ENCODE measurements at regions not wholly inside any gene's neighbourhood (a gene's known extent, or its start where the extent isn't known, plus 50 kb on each side); places are given as distances from the start of the nearest gene placed in this dataset.

DNA sequence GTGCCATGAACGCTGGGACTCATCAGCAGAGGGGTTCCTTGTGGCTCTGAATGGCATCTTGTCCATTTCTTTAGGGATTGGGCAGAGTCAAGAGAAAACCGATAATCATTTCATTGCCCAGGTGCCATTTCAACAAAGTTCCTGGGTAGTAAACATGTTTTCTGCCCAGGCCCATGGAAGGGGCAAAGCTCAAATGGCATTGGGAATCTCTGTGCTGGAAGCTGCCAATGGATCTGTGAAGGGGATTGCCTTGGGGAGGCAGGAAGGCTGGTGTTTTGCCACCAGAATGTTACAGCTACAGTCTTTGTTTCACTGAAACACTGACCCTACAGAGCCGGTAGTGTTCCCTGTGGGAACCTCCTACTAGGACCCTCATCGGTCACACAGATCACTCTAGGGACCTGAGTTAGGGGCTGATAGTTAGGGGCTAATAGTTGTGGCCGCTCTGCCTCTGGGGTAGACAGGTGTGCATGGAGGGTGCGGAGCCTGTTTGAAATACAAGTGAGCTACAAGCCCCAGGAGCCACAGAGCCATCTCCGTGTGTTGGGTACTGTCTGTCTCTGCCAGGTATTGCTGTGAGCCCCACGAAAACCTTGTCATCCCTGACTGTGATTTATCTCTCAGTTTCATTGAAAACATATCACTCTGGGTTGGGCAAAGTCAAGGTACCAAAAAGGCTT lies 224.4 kb upstream of the COPS8 start:
- intact Hi-C loops (cut with DNase I; ENCODE audit: low total_unique reads) = no loop called here
- Histone ChIP-seq H3K4me1 (peaks cover 0 to 5% (median 0%) of the 10 kb centered on the region in 4 donors), H3K9me3 (peaks cover 0 to 13% (median 10%) of the 10 kb centered on the region in 4 donors), H3K27me3 (no peaks in the 10 kb centered on the region), H3K36me3 (no peaks in the 10 kb centered on the region), H3K27ac (no peak overlapping the region), H3K4me3 (no peak overlapping the region)
- peak in 1 of 2 donors; percentile 13 for DNase-seq
- no peak for TF ChIP-seq EP300 (IDR thresholded peaks at IDR 0.05)
- TF ChIP-seq POLR2AphosphoS5 (IDR thresholded peaks at IDR 0.05) = no peak
- no peak for TF ChIP-seq POLR2A (IDR thresholded peaks at IDR 0.05)
- TF ChIP-seq, protein P1, sequence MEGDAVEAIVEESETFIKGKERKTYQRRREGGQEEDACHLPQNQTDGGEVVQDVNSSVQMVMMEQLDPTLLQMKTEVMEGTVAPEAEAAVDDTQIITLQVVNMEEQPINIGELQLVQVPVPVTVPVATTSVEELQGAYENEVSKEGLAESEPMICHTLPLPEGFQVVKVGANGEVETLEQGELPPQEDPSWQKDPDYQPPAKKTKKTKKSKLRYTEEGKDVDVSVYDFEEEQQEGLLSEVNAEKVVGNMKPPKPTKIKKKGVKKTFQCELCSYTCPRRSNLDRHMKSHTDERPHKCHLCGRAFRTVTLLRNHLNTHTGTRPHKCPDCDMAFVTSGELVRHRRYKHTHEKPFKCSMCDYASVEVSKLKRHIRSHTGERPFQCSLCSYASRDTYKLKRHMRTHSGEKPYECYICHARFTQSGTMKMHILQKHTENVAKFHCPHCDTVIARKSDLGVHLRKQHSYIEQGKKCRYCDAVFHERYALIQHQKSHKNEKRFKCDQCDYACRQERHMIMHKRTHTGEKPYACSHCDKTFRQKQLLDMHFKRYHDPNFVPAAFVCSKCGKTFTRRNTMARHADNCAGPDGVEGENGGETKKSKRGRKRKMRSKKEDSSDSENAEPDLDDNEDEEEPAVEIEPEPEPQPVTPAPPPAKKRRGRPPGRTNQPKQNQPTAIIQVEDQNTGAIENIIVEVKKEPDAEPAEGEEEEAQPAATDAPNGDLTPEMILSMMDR (IDR thresholded peaks at IDR 0.05) = no peak
- 79 to 91% (median 87%) methylated on average over 8 of the region's 8 CpGs for WGBS, 5 donors

DNA sequence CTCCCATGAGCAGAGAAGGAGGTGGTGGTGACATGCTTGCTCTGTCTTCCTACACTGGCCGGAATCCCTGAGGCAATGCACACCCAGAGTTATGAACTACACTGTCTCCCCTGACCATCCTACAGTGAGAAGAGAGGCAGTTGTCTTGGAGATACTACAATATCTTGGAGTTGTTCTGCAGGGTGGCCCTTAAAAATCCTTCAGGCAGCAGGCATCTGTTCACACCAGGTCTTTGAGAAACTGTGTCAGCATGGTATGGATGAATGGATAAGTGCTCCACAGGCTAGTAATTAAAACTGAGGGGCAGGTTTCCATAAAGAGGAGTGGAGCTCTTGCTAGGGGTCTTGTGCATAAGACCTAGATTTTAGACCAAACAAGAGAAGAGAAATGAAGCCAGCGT lies 223.7 kb upstream of the COPS8 start:
- H3K27me3 ChIP-seq = no peaks in the 10 kb centered on the region
- TF ChIP-seq EP300 (IDR thresholded peaks at IDR 0.05) = no peak
- TF ChIP-seq, protein P1 (IDR thresholded peaks at IDR 0.05) = no peak
- peaks cover 0 to 5% (median 0%) of the 10 kb centered on the region in 4 donors for H3K4me1 ChIP-seq
- DNase-seq = no peak
- WGBS, 5 donors = 83 to 96% (median 93%) methylated on average over 2 of the region's 2 CpGs
- peaks cover 0 to 13% (median 10%) of the 10 kb centered on the region in 4 donors for H3K9me3 ChIP-seq
- no peaks in the 10 kb centered on the region for H3K36me3 ChIP-seq
- H3K27ac ChIP-seq = no peak overlapping the region
- intact Hi-C loops (cut with DNase I; ENCODE audit: low total_unique reads) = no loop called here
- H3K4me3 ChIP-seq = no peak overlapping the region

DNA sequence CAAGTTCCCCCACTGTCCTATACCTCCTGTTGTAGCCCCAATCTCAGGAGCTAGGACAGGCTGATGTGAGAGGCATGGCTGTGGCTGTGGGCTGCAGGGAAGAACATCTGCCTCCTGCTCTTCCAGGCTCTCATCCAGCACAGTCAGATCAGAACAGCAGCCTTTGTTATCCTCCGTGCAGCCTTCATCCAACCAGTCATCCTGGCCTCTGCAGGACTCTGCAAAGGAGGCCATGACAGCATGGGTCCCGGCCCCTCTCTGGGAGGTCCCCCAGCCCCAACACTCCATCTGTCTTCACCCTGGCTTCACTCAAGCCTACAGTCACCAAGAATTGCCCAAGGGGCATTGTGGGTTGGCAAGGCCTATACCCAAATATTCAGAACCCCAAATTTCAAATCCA lies 223.2 kb upstream of the COPS8 start:
- Histone ChIP-seq H3K9me3 (peaks cover 0 to 13% (median 10%) of the 10 kb centered on the region in 4 donors), H3K27me3 (no peaks in the 10 kb centered on the region)
- TF ChIP-seq, protein P1 (IDR thresholded peaks at IDR 0.05) = no peak
- TF ChIP-seq EP300 (IDR thresholded peaks at IDR 0.05) (no peak), POLR2A (IDR thresholded peaks at IDR 0.05) (no peak), POLR2AphosphoS5 (IDR thresholded peaks at IDR 0.05) (no peak)

DNA sequence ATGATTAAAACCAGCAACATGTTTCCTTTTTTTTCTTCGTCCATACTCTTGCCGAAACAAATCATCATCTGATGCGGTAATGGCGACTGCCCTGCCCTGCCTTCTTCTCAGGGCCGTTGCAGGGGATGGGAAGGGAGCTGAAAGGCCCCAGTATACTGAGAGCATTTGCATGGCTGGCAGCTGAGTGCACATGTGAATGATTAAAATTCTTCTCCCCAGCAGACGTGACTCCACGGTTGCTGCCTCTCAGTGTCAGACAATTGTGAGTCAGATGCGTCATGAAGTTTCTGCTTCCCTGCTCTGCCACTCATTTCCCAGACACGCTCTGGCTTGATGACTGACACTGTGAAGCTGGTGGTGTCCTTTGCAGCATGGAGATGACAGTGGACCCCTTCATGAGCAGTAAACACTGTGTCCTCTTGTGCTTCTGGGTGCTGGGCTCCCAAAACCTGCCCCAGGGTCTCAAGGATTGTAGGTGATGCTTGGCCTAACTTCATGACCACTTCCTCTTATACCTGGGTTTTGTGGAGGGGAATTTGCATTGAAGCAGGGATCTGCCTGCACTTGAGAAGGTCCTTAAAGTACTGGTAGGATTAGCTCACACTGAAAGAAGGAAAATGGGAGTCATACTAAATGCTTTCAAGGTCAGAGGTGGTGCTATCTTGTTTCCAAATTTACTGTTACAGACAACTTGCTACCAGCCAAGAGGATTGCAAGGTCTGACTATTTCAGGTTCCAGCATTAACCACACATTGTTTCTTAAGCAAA lies 222.5 kb upstream of the COPS8 start:
- H3K4me1 ChIP-seq = no peaks in the 10 kb centered on the region
- H3K27ac ChIP-seq = no peak overlapping the region
- intact Hi-C loops (cut with DNase I; ENCODE audit: low total_unique reads) = no loop called here
- H3K36me3 ChIP-seq = no peaks in the 10 kb centered on the region
- no peaks in the 10 kb centered on the region for H3K27me3 ChIP-seq
- no peak overlapping the region for H3K4me3 ChIP-seq
- TF ChIP-seq, protein P1 (IDR thresholded peaks at IDR 0.05) = no peak
- no peak for TF ChIP-seq POLR2A (IDR thresholded peaks at IDR 0.05)
- TF ChIP-seq POLR2AphosphoS5 (IDR thresholded peaks at IDR 0.05) = no peak
- TF ChIP-seq EP300 (IDR thresholded peaks at IDR 0.05) = no peak
- WGBS, 5 donors = 81 to 93% (median 90%) methylated on average over 9 of the region's 9 CpGs
- DNase-seq = peak in 1 of 2 donors; percentile 14
- H3K9me3 ChIP-seq = peaks cover 0 to 13% (median 10%) of the 10 kb centered on the region in 4 donors

More for the DNA sequence above, 223.2 kb upstream of the COPS8 start:
- no peak for DNase-seq
- H3K4me3 ChIP-seq = no peak overlapping the region
- H3K4me1 ChIP-seq = peaks cover 0 to under 1% (median 0%) of the 10 kb centered on the region in 4 donors
- no peak overlapping the region for H3K27ac ChIP-seq
- no peaks in the 10 kb centered on the region for H3K36me3 ChIP-seq
- intact Hi-C loops (cut with DNase I; ENCODE audit: low total_unique reads) = no loop called here
- 64 to 94% (median 88%) methylated on average over 2 of the region's 2 CpGs for WGBS, 5 donors
